Caco-2 (cell line): ENCODE measurements at regions not wholly inside any gene's neighbourhood (a gene's known extent, or its start where the extent isn't known, plus 50 kb on each side); places are given as distances from the start of the nearest gene placed in this dataset.

Experiments
- BruUV-seq: library from RNA; stranded (reverse); fragments of 400-500 nt; replicated peaks from 2 replicates; lab custom pipeline; 2021; lab: Mats Ljungman, UMichigan
- CTCF ChIA-PET: fragments of 300-600 bp; sonication (Branson Sonifier 250); formaldehyde crosslinking; loops from one replicate; lab custom pipeline; 2022; ENCODE audit warnings: antibody characterized with exemption; lab: Charles Lee
- POLR2A ChIA-PET: fragments of 300-600 bp; sonication (Branson Sonifier 250); formaldehyde crosslinking; loops from one replicate; lab custom pipeline; 2022; ENCODE audit warnings: antibody characterized with exemption; lab: Charles Lee
- DNase-seq, 2 experiments: peaks; one replicate each; pipeline versions ENCODE4 v3.0.0 to v3.0.0-alpha.2; 2020 to 2022
- H3K27me3 ChIP-seq: replicated peaks from 2 replicates; pipeline ENCODE4 v1.6.0; 2011; ENCODE audit warnings: low read length; ENCODE audit not compliant: control insufficient read depth, insufficient read depth
- H3K36me3 ChIP-seq: 2 replicates; pipeline ENCODE4 v1.5.1; 2011; ENCODE audit warnings: low read length; ENCODE audit not compliant: control insufficient read depth, insufficient read depth
- H3K4me1 ChIP-seq: fragments of 250-450 bp; sonication (Bioruptor Pico); 2 replicates; pipeline ENCODE4 v1.5.1; 2020; ENCODE audit warnings: mild to moderate bottlenecking
- H3K4me3 ChIP-seq: 2 replicates; pipeline ENCODE4 v1.5.1; 2011; ENCODE audit warnings: low read depth, mild to moderate bottlenecking, control low read depth, low read length
- H3K9me3 ChIP-seq: fragments of 250-450 bp; sonication (Bioruptor Pico); 2 replicates; pipeline ENCODE4 v1.5.1; 2020; ENCODE audit warnings: mild to moderate bottlenecking, moderate library complexity
- H3K27ac Mint-ChIP-seq: one replicate; pipeline ENCODE4 v1.8.0; 2022; ENCODE audit warnings: mixed read lengths; ENCODE audit not compliant: unreplicated experiment
- H3K27me3 Mint-ChIP-seq: one replicate; pipeline ENCODE4 v1.8.0; 2022; ENCODE audit warnings: mixed read lengths; ENCODE audit not compliant: insufficient read depth, unreplicated experiment
- H3K36me3 Mint-ChIP-seq: one replicate; pipeline ENCODE4 v1.8.0; 2022; ENCODE audit warnings: mild to moderate bottlenecking, mixed read lengths; ENCODE audit not compliant: insufficient read depth, unreplicated experiment
- H3K4me1 Mint-ChIP-seq: one replicate; pipeline ENCODE4 v1.8.0; 2022; ENCODE audit warnings: low read depth, mixed read lengths; ENCODE audit not compliant: unreplicated experiment
- H3K4me3 Mint-ChIP-seq: one replicate; pipeline ENCODE4 v1.8.0; 2022; ENCODE audit warnings: mild to moderate bottlenecking, moderate library complexity, mixed read lengths; ENCODE audit not compliant: unreplicated experiment
- H3K9me3 Mint-ChIP-seq: one replicate; pipeline ENCODE4 v1.8.0; 2022; ENCODE audit warnings: mixed read lengths; ENCODE audit not compliant: unreplicated experiment
- intact Hi-C: fragments of 100-400 bp; cut with micrococcal nuclease; formaldehyde crosslinking; loops from one replicate; pipeline ENCODE4 v1.10.0; 2022; ENCODE audit not compliant: unreplicated experiment
- TF ChIP-seq, protein P1 (sequence below), 2 experiments: fragments of 200-600 bp in 1 of 2; IDR thresholded peaks; 1 replicate in 1 of 2; 2 replicates in 1 of 2; pipeline versions ENCODE4 v1.5.1 to v1.8.0; 2011 to 2022; ENCODE audit warnings: antibody characterized with exemption in 1 of 2, control low read depth in 1 of 2, inconsistent platforms in 1 of 2, low read depth in 1 of 2, low read length in 1 of 2, mild to moderate bottlenecking in 1 of 2, moderate library complexity in 1 of 2; ENCODE audit not compliant: insufficient read depth in 1 of 2, severe bottlenecking in 1 of 2, unreplicated experiment in 1 of 2

DNA sequence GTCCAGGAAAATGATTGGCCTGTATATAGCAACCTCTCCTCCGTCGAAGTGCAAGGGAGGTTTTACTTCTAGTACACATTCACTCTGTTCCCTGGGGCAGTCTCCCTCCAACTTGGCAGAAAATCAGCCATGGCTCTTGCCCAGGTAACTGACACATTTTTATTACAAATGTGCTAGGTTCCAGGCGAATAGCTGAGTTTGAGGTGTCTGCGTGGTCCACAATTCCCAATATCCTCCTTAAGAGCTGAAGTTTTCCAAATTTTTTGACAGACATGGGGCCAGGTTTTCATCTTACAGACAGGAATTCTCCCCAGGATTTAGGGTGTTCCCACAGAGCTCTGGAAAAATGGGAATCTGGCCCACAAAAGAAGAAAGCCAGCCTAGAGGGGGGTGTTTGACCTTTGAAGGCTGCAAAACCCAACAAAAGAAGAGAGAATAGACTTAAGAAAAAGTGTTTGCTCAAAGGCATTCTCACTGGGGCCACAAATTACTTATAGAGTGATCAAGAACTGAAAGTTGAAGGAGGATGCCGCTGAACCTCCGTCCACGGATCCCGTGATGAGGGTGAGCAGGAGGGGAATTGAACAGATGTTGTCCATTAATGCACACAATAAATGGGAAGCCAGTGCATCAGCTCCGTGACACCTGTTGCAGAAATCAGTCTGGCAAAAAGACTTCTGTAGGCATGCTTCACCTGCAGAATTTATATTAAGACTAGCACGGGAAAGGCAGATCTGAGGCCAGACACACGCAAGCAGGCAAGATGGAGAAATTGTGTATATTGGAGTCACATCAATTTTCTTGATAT lies 242.3 kb upstream of the COPS8 start:
- Histone ChIP-seq H3K4me1 (no peaks in the 10 kb centered on the region), H3K4me3 (no peak overlapping the region), H3K9me3 (no peaks in the 10 kb centered on the region), H3K27me3 (no peaks in the 10 kb centered on the region), H3K36me3 (no peaks in the 10 kb centered on the region)
- CTCF ChIA-PET, result no interaction called here
- Mint-ChIP-seq H3K4me3 (no peak overlapping the region), H3K9me3 (peaks cover 10% of the 10 kb centered on the region), H3K27ac (no peak overlapping the region), H3K36me3 (no peaks in the 10 kb centered on the region), H3K4me1 (no peaks in the 10 kb centered on the region), H3K27me3 (no peaks in the 10 kb centered on the region)
- no peak for DNase-seq
- TF ChIP-seq, protein P1, sequence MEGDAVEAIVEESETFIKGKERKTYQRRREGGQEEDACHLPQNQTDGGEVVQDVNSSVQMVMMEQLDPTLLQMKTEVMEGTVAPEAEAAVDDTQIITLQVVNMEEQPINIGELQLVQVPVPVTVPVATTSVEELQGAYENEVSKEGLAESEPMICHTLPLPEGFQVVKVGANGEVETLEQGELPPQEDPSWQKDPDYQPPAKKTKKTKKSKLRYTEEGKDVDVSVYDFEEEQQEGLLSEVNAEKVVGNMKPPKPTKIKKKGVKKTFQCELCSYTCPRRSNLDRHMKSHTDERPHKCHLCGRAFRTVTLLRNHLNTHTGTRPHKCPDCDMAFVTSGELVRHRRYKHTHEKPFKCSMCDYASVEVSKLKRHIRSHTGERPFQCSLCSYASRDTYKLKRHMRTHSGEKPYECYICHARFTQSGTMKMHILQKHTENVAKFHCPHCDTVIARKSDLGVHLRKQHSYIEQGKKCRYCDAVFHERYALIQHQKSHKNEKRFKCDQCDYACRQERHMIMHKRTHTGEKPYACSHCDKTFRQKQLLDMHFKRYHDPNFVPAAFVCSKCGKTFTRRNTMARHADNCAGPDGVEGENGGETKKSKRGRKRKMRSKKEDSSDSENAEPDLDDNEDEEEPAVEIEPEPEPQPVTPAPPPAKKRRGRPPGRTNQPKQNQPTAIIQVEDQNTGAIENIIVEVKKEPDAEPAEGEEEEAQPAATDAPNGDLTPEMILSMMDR (IDR thresholded peaks at IDR 0.05; ENCODE audit: insufficient read depth in 1 of 2, low read depth in 1 of 2, low read length in 1 of 2, severe bottlenecking in 1 of 2, unreplicated experiment in 1 of 2), result no peak
- POLR2A ChIA-PET, result no interaction called here
- intact Hi-C loops, result no loop called here
- BruUV-seq, result no TSS peak

DNA sequence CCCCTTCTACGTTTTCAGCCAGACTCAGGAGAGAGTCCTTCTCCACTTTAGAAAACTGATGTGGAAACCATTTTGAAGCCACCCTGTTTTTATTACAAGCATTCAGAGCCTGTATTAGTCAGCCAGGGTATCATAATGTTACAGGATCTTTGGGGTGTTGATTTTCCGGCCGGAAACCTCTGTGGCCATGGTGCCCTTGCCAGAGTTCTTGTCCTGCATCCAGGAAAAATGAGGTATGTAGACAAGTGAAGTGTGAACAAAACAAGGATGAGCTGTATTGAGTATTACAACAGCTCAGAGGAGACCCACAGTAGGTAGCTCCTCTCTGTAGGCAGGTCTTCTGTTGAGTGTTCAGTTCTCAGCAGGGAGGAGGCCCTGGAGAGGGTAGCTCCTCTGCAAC lies 241.0 kb upstream of the COPS8 start:
- DNase-seq, result no peak
- TF ChIP-seq, protein P1 (IDR thresholded peaks at IDR 0.05; ENCODE audit: insufficient read depth in 1 of 2, low read depth in 1 of 2, low read length in 1 of 2, severe bottlenecking in 1 of 2, unreplicated experiment in 1 of 2), result no peak
- H3K4me3 ChIP-seq, result no peak overlapping the region
- no peaks in the 10 kb centered on the region for H3K9me3 ChIP-seq
- no peaks in the 10 kb centered on the region for H3K27me3 Mint-ChIP-seq
- no peaks in the 10 kb centered on the region for H3K36me3 ChIP-seq
- no peaks in the 10 kb centered on the region for H3K4me1 Mint-ChIP-seq
- no peak overlapping the region for H3K4me3 Mint-ChIP-seq
- no TSS peak for BruUV-seq
- no peaks in the 10 kb centered on the region for H3K4me1 ChIP-seq
- intact Hi-C loops, result no loop called here
- POLR2A ChIA-PET, result no interaction called here
- H3K9me3 Mint-ChIP-seq, result peaks cover 10% of the 10 kb centered on the region
- no peaks in the 10 kb centered on the region for H3K36me3 Mint-ChIP-seq
- H3K27me3 ChIP-seq, result no peaks in the 10 kb centered on the region
- CTCF ChIA-PET, result no interaction called here
- H3K27ac Mint-ChIP-seq, result no peak overlapping the region

GRCh38 chr2:236847023-236847422 lies 238.7 kb upstream of the COPS8 start:
- Mint-ChIP-seq H3K27ac (no peak overlapping the region), H3K27me3 (no peaks in the 10 kb centered on the region), H3K36me3 (no peaks in the 10 kb centered on the region), H3K4me1 (peaks cover 4% of the 10 kb centered on the region), H3K4me3 (no peak overlapping the region), H3K9me3 (peaks cover 10% of the 10 kb centered on the region)
- CTCF ChIA-PET, result no interaction called here
- BruUV-seq, result no TSS peak
- DNase-seq, result no peak
- 0 out of 2 replicates have a peak, but pooled peaks cover under 1% of the 10 kb centered on the region for H3K4me1 ChIP-seq
- H3K36me3 ChIP-seq, result no peaks in the 10 kb centered on the region
- H3K4me3 ChIP-seq, result no peak overlapping the region
- TF ChIP-seq, protein P1 (IDR thresholded peaks at IDR 0.05; ENCODE audit: insufficient read depth in 1 of 2, low read depth in 1 of 2, low read length in 1 of 2, severe bottlenecking in 1 of 2, unreplicated experiment in 1 of 2), result no peak
- H3K27me3 ChIP-seq, result no peaks in the 10 kb centered on the region
- POLR2A ChIA-PET, result no interaction called here
- H3K9me3 ChIP-seq, result no peaks in the 10 kb centered on the region
- intact Hi-C loops, result no loop called here
